ENCODE measurements at regions not wholly inside any gene's neighbourhood (a gene's known extent, or its start where the extent isn't known, plus 50 kb on each side); places are given as distances from the start of the nearest gene placed in this dataset.

GRCh38 chr7:22944022-22944421, 69.9 kb downstream of the HYCC1 start:
- WGBS, 2 donors, result 27 to 33% methylated on average over 6 of the region's 6 CpGs
- Histone ChIP-seq H3K36me3 (ENCODE audit: control insufficient read depth in 1 of 2, insufficient read depth in 2 of 2, low read length in 1 of 2) (peaks cover 0 to 4% of the 10 kb centered on the region in 2 donors), H3K27me3 (ENCODE audit: control insufficient read depth in 1 of 2, insufficient read depth in 2 of 2, low read length in 1 of 2) (no peaks in the 10 kb centered on the region), H3K9me3 (ENCODE audit: control insufficient read depth, low read length) (no peaks in the 10 kb centered on the region), H3K4me3 (ENCODE audit: low read length in 2 of 2) (no peak overlapping the region), H3K4me1 (ENCODE audit: control insufficient read depth in 1 of 2, insufficient read depth in 2 of 2, low read length in 2 of 2) (peaks cover 0 to 3% of the 10 kb centered on the region in 2 donors), H3K27ac (ENCODE audit: low read depth in 1 of 2, low read length in 2 of 2) (no peak overlapping the region)
- peak in 1 of 2 donors; percentile 52 for DNase-seq
- peak; percentile 71 for ATAC-seq (ENCODE audit: low FRiP score)
- intact Hi-C loops (cut with DNase I), result loop anchor here in 1 of 2 donors (10.0 kb wide), 1 partner anchor 89 kb away; no protein-coding TSS in a partner anchor

- H3K27me3 ChIP-seq (ENCODE audit: control insufficient read depth in 1 of 2, insufficient read depth in 2 of 2, low read length in 1 of 2), result no peaks in the 10 kb centered on the region
- peaks cover 0 to 4% of the 10 kb centered on the region in 2 donors for H3K36me3 ChIP-seq (ENCODE audit: control insufficient read depth in 1 of 2, insufficient read depth in 2 of 2, low read length in 1 of 2)
- H3K9me3 ChIP-seq (ENCODE audit: control insufficient read depth, low read length), result no peaks in the 10 kb centered on the region
- no peak for ATAC-seq (ENCODE audit: low FRiP score)
- H3K27ac ChIP-seq (ENCODE audit: low read depth in 1 of 2, low read length in 2 of 2), result no peak overlapping the region
- no peak for DNase-seq
- H3K4me1 ChIP-seq (ENCODE audit: control insufficient read depth in 1 of 2, insufficient read depth in 2 of 2, low read length in 2 of 2), result no peaks in the 10 kb centered on the region
- H3K4me3 ChIP-seq (ENCODE audit: low read length in 2 of 2), result no peak overlapping the region
- WGBS, 2 donors, result 37 to 48% methylated on average over 2 of the region's 2 CpGs
- intact Hi-C loops (cut with DNase I), result loop anchor here in 1 of 2 donors (10.0 kb wide), 1 partner anchor 87 kb away; no protein-coding TSS in a partner anchor
These were observed 71.7 kb downstream of the HYCC1 start for GRCh38 chr7:22942191-22942590.

DNA sequence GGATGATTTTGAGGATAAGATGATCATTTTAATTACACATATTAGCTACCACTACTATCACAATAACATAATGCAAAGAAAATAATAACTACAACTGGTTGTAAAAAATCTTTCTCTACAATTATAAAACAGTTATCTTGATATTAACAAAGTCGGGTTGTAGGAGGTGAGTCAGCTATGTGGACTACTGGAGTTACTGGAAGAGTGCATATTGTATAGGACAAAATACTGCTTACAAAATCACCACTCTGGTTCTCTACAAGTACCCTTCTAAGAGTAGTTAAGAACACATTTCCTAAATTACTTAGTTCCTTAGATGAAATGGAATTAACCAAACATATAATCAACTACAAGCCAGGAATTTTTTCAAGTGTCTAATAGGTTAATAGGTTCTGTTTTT, 74.1 kb downstream of the HYCC1 start:
- Histone ChIP-seq H3K4me1 (ENCODE audit: control insufficient read depth in 1 of 2, insufficient read depth in 2 of 2, low read length in 2 of 2) (peaks cover 0 to 3% of the 10 kb centered on the region in 2 donors), H3K9me3 (ENCODE audit: control insufficient read depth, low read length) (no peaks in the 10 kb centered on the region), H3K27me3 (ENCODE audit: control insufficient read depth in 1 of 2, insufficient read depth in 2 of 2, low read length in 1 of 2) (no peaks in the 10 kb centered on the region), H3K36me3 (ENCODE audit: control insufficient read depth in 1 of 2, insufficient read depth in 2 of 2, low read length in 1 of 2) (no peaks in the 10 kb centered on the region), H3K27ac (ENCODE audit: low read depth in 1 of 2, low read length in 2 of 2) (no peak overlapping the region), H3K4me3 (ENCODE audit: low read length in 2 of 2) (no peak overlapping the region)
- DNase-seq (no peak), ATAC-seq (ENCODE audit: low FRiP score) (no peak)
- intact Hi-C loops (cut with DNase I), result loop anchor here (10.0 kb wide), 2 partner anchors 85 to 115 kb away; no protein-coding TSS in a partner anchor
- WGBS, 2 donors, result 86 to 95% methylated on average over 1 of the region's 1 CpG

GRCh38 chr7:22937946-22938345, 76.0 kb downstream of the HYCC1 start:
- intact Hi-C loops (cut with DNase I), result loop anchor here in 1 of 2 donors (10.0 kb wide), 1 partner anchor 117 kb away; no protein-coding TSS in a partner anchor
- Histone ChIP-seq H3K4me1 (ENCODE audit: control insufficient read depth in 1 of 2, insufficient read depth in 2 of 2, low read length in 2 of 2) (peaks cover 0 to 7% of the 10 kb centered on the region in 2 donors), H3K9me3 (ENCODE audit: control insufficient read depth, low read length) (no peaks in the 10 kb centered on the region), H3K27ac (ENCODE audit: low read depth in 1 of 2, low read length in 2 of 2) (no peak overlapping the region), H3K36me3 (ENCODE audit: control insufficient read depth in 1 of 2, insufficient read depth in 2 of 2, low read length in 1 of 2) (no peaks in the 10 kb centered on the region), H3K4me3 (ENCODE audit: low read length in 2 of 2) (no peak overlapping the region), H3K27me3 (ENCODE audit: control insufficient read depth in 1 of 2, insufficient read depth in 2 of 2, low read length in 1 of 2) (no peaks in the 10 kb centered on the region)
- ATAC-seq (ENCODE audit: low FRiP score) (no peak), DNase-seq (no peak)
- whole genome bisulfite sequencing, 2 donors, result 91 to 94% methylated on average over 1 of the region's 1 CpG

DNA sequence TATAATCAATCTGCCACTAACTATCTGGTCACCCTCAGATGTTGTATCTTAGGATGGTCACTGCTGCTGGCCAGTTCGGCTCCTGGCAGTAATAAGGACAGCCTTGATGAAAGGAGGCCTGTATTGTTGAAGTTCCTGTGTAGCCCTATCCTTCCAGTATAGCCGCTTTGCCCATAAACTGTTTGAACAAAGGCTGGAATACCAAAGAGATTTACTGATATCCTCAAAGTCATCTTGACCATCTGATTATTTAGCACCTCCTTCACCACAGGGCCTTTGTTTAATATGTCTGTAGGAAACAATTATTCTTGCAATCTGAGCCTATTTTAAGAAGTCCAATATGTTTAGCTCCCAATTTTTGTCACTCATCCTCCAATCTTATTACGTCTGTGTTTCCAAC, 77.7 kb downstream of the HYCC1 start:
- intact Hi-C loops (cut with DNase I), result loop anchor here in 1 of 2 donors (10.0 kb wide), 1 partner anchor 119 kb away; no protein-coding TSS in a partner anchor
- no peaks in the 10 kb centered on the region for H3K36me3 ChIP-seq (ENCODE audit: control insufficient read depth in 1 of 2, insufficient read depth in 2 of 2, low read length in 1 of 2)
- peaks cover 0 to 7% of the 10 kb centered on the region in 2 donors for H3K4me1 ChIP-seq (ENCODE audit: control insufficient read depth in 1 of 2, insufficient read depth in 2 of 2, low read length in 2 of 2)
- no peaks in the 10 kb centered on the region for H3K9me3 ChIP-seq (ENCODE audit: control insufficient read depth, low read length)
- DNase-seq (no peak), ATAC-seq (ENCODE audit: low FRiP score) (no peak)
- no peak overlapping the region for H3K4me3 ChIP-seq (ENCODE audit: low read length in 2 of 2)
- no peak overlapping the region for H3K27ac ChIP-seq (ENCODE audit: low read depth in 1 of 2, low read length in 2 of 2)
- WGBS, 2 donors, result 97 to 99% methylated on average over 3 of the region's 3 CpGs
- H3K27me3 ChIP-seq (ENCODE audit: control insufficient read depth in 1 of 2, insufficient read depth in 2 of 2, low read length in 1 of 2), result no peaks in the 10 kb centered on the region

- Histone ChIP-seq H3K27ac (ENCODE audit: low read depth in 1 of 2, low read length in 2 of 2) (no peak overlapping the region), H3K36me3 (ENCODE audit: control insufficient read depth in 1 of 2, insufficient read depth in 2 of 2, low read length in 1 of 2) (no peaks in the 10 kb centered on the region), H3K27me3 (ENCODE audit: control insufficient read depth in 1 of 2, insufficient read depth in 2 of 2, low read length in 1 of 2) (no peaks in the 10 kb centered on the region), H3K4me3 (ENCODE audit: low read length in 2 of 2) (no peak overlapping the region), H3K4me1 (ENCODE audit: control insufficient read depth in 1 of 2, insufficient read depth in 2 of 2, low read length in 2 of 2) (peaks cover 0 to 7% of the 10 kb centered on the region in 2 donors), H3K9me3 (ENCODE audit: control insufficient read depth, low read length) (no peaks in the 10 kb centered on the region)
- intact Hi-C loops (cut with DNase I), result loop anchor here in 1 of 2 donors (10.0 kb wide), 1 partner anchor 120 kb away; no protein-coding TSS in a partner anchor
- 4 to 5% methylated on average over 1 of the region's 1 CpG for WGBS, 2 donors
- no peak for DNase-seq
- ATAC-seq (ENCODE audit: low FRiP score), result peak; percentile 53
These were observed 78.7 kb downstream of the HYCC1 start for GRCh38 chr7:22935269-22935668.

DNA sequence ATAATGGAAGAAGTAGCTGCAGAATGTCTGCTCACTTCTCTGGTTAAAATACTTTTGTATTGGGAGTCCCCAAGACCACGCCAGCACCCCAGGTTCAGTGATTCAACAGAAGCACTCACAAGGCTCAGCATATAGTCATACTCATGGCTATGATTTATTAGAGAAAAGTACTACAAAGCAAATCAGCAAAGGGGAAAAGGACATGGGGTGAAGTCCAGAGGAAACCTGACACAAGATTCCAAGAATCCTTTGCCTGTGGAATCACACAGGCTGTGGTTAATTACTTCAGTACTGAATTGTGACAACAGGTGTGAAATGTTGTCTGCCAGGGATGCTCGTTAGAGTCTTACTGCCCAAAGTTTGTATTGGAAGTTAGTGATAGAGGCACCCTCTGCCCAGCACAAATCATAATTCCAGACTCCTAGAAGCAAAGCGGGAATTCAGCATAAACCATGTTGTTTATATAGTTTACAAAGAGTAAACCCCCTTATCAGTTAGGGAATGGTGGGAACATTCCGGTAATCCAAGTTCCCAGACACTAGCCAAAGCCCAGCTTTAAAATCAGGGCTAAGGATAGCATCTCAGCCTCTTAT, 79.4 kb downstream of the HYCC1 start:
- Histone ChIP-seq H3K4me1 (ENCODE audit: control insufficient read depth in 1 of 2, insufficient read depth in 2 of 2, low read length in 2 of 2) (peaks cover 0 to 7% of the 10 kb centered on the region in 2 donors), H3K27me3 (ENCODE audit: control insufficient read depth in 1 of 2, insufficient read depth in 2 of 2, low read length in 1 of 2) (no peaks in the 10 kb centered on the region), H3K9me3 (ENCODE audit: control insufficient read depth, low read length) (no peaks in the 10 kb centered on the region), H3K36me3 (ENCODE audit: control insufficient read depth in 1 of 2, insufficient read depth in 2 of 2, low read length in 1 of 2) (no peaks in the 10 kb centered on the region), H3K4me3 (ENCODE audit: low read length in 2 of 2) (no peak overlapping the region), H3K27ac (ENCODE audit: low read depth in 1 of 2, low read length in 2 of 2) (peak overlapping the region; percentile 40 to 82)
- ATAC-seq (ENCODE audit: low FRiP score), result peak; percentile 53
- no peak for DNase-seq
- intact Hi-C loops (cut with DNase I), result loop anchor here in 1 of 2 donors (5.0 to 10.0 kb wide), 2 partner anchors 78 to 120 kb away; partner anchors contain the start of gene HYCC1
- WGBS, 2 donors, result 19 to 25% methylated on average over 4 of the region's 4 CpGs

DNA sequence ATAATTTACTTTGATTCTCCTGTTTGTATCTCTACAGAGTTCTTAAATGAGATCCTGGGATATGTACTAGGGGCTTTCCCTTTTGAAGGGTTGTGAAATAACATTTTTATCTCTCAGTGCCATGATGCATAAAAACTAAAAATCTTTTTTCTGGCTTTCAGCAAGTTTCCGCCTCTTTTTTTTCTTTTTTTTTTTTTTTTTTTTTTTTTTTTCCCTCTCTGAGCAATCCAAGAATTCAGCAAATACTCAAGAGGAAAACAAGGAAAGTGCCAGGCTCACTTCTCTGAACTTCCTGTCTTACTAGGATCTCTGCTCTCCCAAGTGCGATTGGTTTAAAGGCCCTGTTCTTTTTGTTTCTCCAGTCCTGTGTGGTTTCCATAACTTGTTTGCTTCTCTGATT, 79.9 kb downstream of the HYCC1 start:
- H3K27me3 ChIP-seq (ENCODE audit: control insufficient read depth in 1 of 2, insufficient read depth in 2 of 2, low read length in 1 of 2), result no peaks in the 10 kb centered on the region
- 3 to 7% methylated on average over 2 of the region's 2 CpGs for WGBS, 2 donors
- intact Hi-C loops (cut with DNase I), result loop anchor here in 1 of 2 donors (5.0 to 10.0 kb wide), 2 partner anchors 78 to 121 kb away; partner anchors contain the start of gene HYCC1
- H3K9me3 ChIP-seq (ENCODE audit: control insufficient read depth, low read length), result no peaks in the 10 kb centered on the region
- ATAC-seq (ENCODE audit: low FRiP score) (peak; percentile 77), DNase-seq (no peak)
- H3K27ac ChIP-seq (ENCODE audit: low read depth in 1 of 2, low read length in 2 of 2), result peak overlapping the region; percentile 40 to 82
- H3K4me3 ChIP-seq (ENCODE audit: low read length in 2 of 2), result no peak overlapping the region
- H3K36me3 ChIP-seq (ENCODE audit: control insufficient read depth in 1 of 2, insufficient read depth in 2 of 2, low read length in 1 of 2), result no peaks in the 10 kb centered on the region
- peaks cover 0 to 7% of the 10 kb centered on the region in 2 donors for H3K4me1 ChIP-seq (ENCODE audit: control insufficient read depth in 1 of 2, insufficient read depth in 2 of 2, low read length in 2 of 2)

DNA sequence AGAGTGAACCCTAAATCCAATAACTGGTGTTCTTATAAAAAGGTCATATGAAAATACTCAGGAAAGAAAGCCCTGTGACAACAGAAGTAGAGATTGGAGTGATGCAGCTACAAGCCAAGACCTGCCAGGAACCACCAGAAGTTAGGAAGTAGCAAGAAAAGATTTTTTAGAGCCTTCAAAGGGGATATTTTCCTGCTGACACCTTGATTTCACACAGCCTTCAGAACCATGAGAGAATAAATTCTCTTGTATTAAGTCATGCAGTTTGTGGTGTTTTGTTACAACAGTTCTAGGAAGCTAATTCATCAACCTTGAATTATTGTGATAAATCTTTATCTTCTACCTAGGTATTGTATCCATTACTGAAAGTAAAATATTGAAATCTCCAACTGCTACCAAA, 81.0 kb downstream of the HYCC1 start:
- no peaks in the 10 kb centered on the region for H3K36me3 ChIP-seq (ENCODE audit: control insufficient read depth in 1 of 2, insufficient read depth in 2 of 2, low read length in 1 of 2)

More for the DNA sequence above, 81.0 kb downstream of the HYCC1 start:
- Histone ChIP-seq H3K27ac (ENCODE audit: low read depth in 1 of 2, low read length in 2 of 2) (no peak overlapping the region), H3K4me1 (ENCODE audit: control insufficient read depth in 1 of 2, insufficient read depth in 2 of 2, low read length in 2 of 2) (peaks cover 0 to 7% of the 10 kb centered on the region in 2 donors), H3K27me3 (ENCODE audit: control insufficient read depth in 1 of 2, insufficient read depth in 2 of 2, low read length in 1 of 2) (no peaks in the 10 kb centered on the region), H3K9me3 (ENCODE audit: control insufficient read depth, low read length) (no peaks in the 10 kb centered on the region), H3K4me3 (ENCODE audit: low read length in 2 of 2) (no peak overlapping the region)
- DNase-seq (no peak), ATAC-seq (ENCODE audit: low FRiP score) (no peak)
- intact Hi-C loops (cut with DNase I), result loop anchor here in 1 of 2 donors (5.0 to 10.0 kb wide), 2 partner anchors 79 to 122 kb away; partner anchors contain the start of gene HYCC1

Data from aorta (tissue), 5 donors.